T-helper 2 cell treated with Interferon-gamma antibody and Interleukin-4, amounts not matched to agents 5 μg/mL and 100 μg/mL, for 36 hours (primary cell): ENCODE measurements at regions not wholly inside any gene's neighbourhood (a gene's known extent, or its start where the extent isn't known, plus 50 kb on each side); places are given as distances from the start of the nearest gene placed in this dataset.

Experiments used
- DNase-seq: peaks from one replicate; pipeline ENCODE4 v3.0.0; 2021; ENCODE audit warnings: low spot score
- H3K27ac Mint-ChIP-seq: one replicate; pipeline ENCODE4 v1.8.0; 2021; ENCODE audit warnings: mild to moderate bottlenecking, mixed read lengths
- H3K27me3 Mint-ChIP-seq: one replicate; pipeline ENCODE4 v1.8.0; 2021; ENCODE audit warnings: low read depth, mixed read lengths
- H3K36me3 Mint-ChIP-seq: one replicate; pipeline ENCODE4 v1.8.0; 2021; ENCODE audit warnings: low read depth, mixed read lengths
- H3K4me1 Mint-ChIP-seq: one replicate; pipeline ENCODE4 v1.8.0; 2021; ENCODE audit warnings: low read depth, mixed read lengths
- H3K4me3 Mint-ChIP-seq: one replicate; pipeline ENCODE4 v1.8.0; 2022; ENCODE audit warnings: mild to moderate bottlenecking, moderate library complexity, mixed read lengths
- H3K9me3 Mint-ChIP-seq: one replicate; pipeline ENCODE4 v1.8.0; 2021; ENCODE audit warnings: mixed read lengths

DNA sequence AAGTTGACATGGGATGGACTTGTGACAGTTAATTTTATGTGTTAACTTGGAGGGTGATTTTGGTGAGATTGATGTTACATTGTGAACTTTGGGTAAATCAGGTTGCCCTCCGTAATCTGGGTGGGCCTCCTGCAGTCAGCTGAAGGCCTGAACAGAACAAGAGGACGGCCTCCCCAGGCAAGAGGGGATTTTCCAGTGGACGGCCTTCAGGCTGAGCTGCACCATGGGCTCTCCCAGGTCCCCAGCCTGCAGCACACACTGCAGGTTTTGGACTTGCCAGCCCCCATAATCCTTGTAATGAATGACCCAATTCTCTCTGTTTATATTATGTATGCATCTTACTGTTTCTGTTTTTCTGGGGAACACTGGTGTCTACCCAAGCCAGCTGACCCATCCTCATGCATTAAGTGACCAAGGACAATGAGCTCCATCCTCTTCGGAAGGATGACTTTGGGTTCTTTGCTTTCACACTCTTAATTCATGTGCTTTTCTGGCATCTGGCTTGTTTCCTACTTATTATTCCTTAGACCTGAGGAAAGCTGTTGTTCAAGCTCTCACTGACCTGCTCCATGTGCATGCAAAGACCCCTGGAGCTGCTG lies 64.2 kb downstream of the DACT2 start:
- no peaks in the 10 kb centered on the region for H3K27me3 Mint-ChIP-seq
- no peaks in the 10 kb centered on the region for H3K9me3 Mint-ChIP-seq
- no peak for DNase-seq
- H3K4me1 Mint-ChIP-seq = no peaks in the 10 kb centered on the region
- no peaks in the 10 kb centered on the region for H3K36me3 Mint-ChIP-seq
- H3K4me3 Mint-ChIP-seq = no peak overlapping the region
- no peak overlapping the region for H3K27ac Mint-ChIP-seq

DNA sequence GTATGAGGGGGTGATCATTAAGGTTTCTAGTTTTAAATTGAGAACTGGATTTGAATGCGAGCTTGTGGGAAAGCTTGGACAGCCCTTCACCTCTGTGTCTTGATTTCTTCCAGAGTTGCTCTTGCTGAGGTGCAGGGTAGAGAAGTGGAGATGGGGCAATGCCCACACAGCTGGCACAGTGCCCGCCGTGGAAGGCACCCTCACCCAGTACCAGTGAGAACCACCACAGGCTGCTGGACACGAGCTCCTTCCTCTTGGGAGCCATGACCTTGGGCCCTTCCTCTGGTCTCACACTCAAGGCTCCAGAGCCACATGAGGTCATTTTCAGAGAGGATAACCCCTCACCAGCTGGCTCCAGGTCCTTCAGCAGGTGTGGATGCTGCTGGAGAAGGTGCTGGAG lies 67.3 kb downstream of the DACT2 start:
- no peak for DNase-seq
- no peaks in the 10 kb centered on the region for H3K27me3 Mint-ChIP-seq
- no peak overlapping the region for H3K4me3 Mint-ChIP-seq
- no peak overlapping the region for H3K27ac Mint-ChIP-seq
- H3K9me3 Mint-ChIP-seq = no peaks in the 10 kb centered on the region
- no peaks in the 10 kb centered on the region for H3K4me1 Mint-ChIP-seq
- no peaks in the 10 kb centered on the region for H3K36me3 Mint-ChIP-seq

DNA sequence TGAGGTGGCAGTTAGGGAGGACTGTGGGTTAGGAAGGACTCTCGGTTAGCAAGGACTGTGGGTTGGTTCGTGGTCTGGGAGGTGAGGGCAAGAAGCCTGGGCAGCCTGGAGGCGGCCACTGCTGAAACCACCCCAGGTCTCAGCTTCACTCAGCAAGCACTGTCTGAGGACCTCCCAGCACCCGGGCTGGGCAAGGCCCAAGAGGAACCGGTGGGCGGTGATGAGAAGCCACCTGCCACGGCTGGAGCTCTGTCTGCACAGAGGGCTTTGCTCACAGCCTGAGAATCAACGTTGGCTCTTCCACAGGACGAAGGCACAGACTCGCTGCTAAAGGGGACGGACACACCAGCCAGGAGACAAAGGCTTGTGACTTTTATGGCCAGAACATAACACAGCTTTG lies 69.3 kb downstream of the DACT2 start:
- no peak for DNase-seq
- Mint-ChIP-seq H3K36me3 (no peaks in the 10 kb centered on the region), H3K9me3 (no peaks in the 10 kb centered on the region), H3K4me3 (no peak overlapping the region), H3K27me3 (no peaks in the 10 kb centered on the region), H3K4me1 (no peaks in the 10 kb centered on the region), H3K27ac (no peak overlapping the region)

DNA sequence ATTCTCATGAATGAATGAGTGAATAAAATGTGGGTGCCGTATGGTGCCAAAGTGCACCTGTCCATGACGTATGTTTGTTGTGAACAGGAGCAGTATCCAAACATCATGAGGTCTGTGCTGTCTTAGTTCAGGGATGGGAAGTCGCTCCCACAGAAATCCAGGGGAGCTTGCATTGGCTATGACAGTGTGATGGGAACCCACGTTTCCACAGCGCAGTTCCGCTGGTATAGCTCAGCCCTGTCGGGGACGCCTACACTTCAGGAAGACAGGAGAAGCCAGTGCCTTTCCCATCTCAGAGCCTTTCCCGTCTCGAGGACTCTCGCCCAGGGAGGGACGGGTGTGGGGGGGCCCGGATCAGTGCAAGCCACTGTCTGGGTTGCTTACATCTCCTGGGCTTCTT lies 69.8 kb downstream of the DACT2 start:
- H3K27ac Mint-ChIP-seq = no peak overlapping the region
- DNase-seq = no peak
- H3K9me3 Mint-ChIP-seq = no peaks in the 10 kb centered on the region
- no peak overlapping the region for H3K4me3 Mint-ChIP-seq
- H3K27me3 Mint-ChIP-seq = no peaks in the 10 kb centered on the region
- no peaks in the 10 kb centered on the region for H3K4me1 Mint-ChIP-seq
- H3K36me3 Mint-ChIP-seq = no peaks in the 10 kb centered on the region

DNA sequence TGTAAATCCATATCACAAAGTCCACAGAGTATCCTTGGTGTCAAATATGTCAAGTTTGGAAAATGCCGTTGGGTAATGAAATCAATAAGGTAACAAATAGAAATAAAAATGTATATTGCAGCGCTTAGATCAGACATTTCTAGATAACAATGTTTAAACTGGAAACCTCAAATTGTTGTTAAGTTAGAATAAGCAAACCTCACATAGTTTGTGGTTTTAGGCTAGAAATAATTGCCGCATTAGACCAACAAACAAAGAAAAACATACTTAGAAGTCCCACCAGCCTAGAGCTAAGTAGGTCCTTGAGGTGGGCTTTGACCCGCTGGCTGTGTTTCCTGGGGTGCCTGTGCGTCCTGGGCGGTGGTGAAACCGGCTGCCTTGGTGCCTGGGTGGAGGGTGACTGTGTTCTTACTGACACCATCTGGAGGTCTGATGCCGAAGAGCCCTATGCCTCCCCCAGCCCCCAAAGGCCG lies 71.4 kb downstream of the DACT2 start:
- Mint-ChIP-seq H3K27me3 (no peaks in the 10 kb centered on the region), H3K4me1 (no peaks in the 10 kb centered on the region), H3K27ac (no peak overlapping the region), H3K36me3 (no peaks in the 10 kb centered on the region), H3K9me3 (no peaks in the 10 kb centered on the region), H3K4me3 (no peak overlapping the region)
- no peak for DNase-seq

DNA sequence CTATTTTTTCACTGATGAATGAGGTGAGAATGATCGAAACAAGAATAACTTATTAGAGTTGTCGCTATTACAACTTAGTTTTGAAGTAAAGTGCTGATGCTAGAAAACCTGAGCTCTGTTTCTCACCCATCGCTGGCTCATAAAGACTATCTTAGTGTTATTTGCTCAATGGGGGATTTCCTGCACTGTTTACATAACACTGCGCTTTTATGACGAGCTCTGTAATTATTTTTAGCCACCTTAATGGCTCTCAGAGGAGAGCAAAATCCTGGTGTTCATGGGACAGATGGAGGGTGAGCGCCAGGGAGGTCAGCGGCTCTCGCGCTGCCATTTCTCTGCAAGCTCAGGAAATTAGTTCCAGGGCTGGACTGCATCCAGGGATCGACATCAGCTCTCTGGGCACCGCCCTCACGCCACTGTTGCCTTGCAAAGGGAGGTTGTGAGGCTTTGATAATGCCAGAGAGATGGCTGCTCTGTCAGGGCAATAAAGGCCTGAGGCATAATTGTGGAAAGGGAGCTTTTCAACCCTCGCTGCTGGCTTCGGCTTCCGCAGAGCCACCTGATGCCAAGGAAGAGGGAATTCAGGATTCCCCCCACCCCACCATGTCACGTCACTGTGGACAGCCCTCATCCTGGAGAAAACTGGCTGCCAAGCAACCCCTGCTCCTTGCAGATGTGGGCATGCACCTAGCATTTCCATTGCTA lies 72.0 kb downstream of the DACT2 start:
- Mint-ChIP-seq H3K4me3 (no peak overlapping the region), H3K27me3 (no peaks in the 10 kb centered on the region), H3K4me1 (no peaks in the 10 kb centered on the region), H3K36me3 (no peaks in the 10 kb centered on the region), H3K9me3 (no peaks in the 10 kb centered on the region), H3K27ac (no peak overlapping the region)
- no peak for DNase-seq

DNA sequence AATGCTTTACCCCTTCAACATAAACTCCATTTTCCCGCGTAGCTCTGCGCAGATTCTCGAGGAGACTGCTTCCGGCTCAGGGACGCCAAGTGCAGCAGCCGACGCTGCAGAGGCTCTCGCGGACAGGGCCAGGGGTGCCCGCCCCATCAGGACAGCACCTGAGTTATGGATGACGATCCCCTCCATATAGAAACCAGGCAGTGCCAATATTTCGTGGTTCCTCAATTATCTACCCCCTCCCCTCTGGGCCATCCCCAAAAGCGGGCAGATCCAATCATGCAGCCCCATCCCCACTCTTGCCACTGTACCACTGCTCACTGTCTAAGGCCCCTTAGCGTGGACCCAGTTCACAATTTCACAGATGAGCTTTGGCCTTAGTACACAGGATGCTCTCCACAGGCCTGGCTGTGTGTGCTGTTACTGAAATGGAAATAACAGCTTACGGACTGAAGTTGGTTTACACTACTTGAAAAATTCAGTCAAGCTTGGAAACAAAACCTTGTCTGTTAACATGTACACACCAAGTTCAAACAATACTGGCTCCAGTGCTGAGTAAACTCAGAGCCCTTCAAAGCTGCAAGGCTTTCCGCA lies 74.5 kb downstream of the DACT2 start:
- H3K27ac Mint-ChIP-seq = no peak overlapping the region
- H3K36me3 Mint-ChIP-seq = no peaks in the 10 kb centered on the region
- no peaks in the 10 kb centered on the region for H3K4me1 Mint-ChIP-seq
- no peaks in the 10 kb centered on the region for H3K9me3 Mint-ChIP-seq
- no peak for DNase-seq
- no peaks in the 10 kb centered on the region for H3K27me3 Mint-ChIP-seq
- H3K4me3 Mint-ChIP-seq = no peak overlapping the region

DNA sequence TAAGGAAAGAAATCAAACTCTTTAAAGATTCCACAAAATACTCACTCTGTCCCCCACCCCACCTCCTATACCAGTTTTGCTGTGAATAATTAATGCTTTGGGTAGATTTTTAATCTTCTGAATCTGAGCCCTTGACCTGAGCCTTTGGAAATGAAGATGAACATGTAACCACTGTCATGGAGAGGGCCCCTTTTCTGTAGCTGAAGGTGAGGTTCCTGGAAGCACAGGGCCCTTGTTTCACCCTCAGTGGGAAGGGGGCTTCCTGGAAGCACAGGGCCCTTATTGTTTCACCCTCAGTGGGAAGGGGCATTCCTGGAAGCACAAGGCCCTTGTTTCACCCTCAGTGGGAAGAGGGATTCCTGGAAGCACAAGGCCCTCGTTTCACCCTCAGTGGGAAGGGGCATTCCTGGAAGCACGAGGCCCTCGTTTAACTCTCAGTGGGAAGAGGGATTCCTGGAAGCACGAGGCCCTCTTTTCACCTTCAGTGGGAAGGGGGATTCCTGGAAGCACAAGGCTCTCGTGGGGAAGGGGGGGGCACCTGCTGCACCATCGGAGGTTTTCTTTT lies 75.7 kb downstream of the DACT2 start:
- Mint-ChIP-seq H3K4me3 (no peak overlapping the region), H3K4me1 (no peaks in the 10 kb centered on the region), H3K9me3 (no peaks in the 10 kb centered on the region), H3K36me3 (no peaks in the 10 kb centered on the region), H3K27ac (peak overlapping the region; percentile 9), H3K27me3 (no peaks in the 10 kb centered on the region)
- no peak for DNase-seq

DNA sequence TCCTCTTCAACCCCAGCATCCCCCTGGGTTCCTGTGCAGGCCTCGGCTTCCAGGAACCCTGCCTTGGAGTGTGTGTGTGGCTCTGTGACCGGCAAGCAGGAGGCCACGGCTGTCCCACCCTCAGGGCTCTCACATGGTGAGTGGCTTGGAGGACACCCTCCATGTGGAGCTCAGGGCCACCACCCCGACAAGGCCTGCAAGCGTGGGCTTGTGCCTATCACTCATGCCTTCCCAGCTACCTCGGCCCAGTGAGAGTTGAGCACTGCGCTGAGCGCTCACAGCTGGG lies 76.7 kb downstream of the DACT2 start:
- no peaks in the 10 kb centered on the region for H3K27me3 Mint-ChIP-seq
- no peaks in the 10 kb centered on the region for H3K9me3 Mint-ChIP-seq
- no peak for DNase-seq
- H3K27ac Mint-ChIP-seq = no peak overlapping the region
- no peaks in the 10 kb centered on the region for H3K4me1 Mint-ChIP-seq
- no peak overlapping the region for H3K4me3 Mint-ChIP-seq
- H3K36me3 Mint-ChIP-seq = no peaks in the 10 kb centered on the region

DNA sequence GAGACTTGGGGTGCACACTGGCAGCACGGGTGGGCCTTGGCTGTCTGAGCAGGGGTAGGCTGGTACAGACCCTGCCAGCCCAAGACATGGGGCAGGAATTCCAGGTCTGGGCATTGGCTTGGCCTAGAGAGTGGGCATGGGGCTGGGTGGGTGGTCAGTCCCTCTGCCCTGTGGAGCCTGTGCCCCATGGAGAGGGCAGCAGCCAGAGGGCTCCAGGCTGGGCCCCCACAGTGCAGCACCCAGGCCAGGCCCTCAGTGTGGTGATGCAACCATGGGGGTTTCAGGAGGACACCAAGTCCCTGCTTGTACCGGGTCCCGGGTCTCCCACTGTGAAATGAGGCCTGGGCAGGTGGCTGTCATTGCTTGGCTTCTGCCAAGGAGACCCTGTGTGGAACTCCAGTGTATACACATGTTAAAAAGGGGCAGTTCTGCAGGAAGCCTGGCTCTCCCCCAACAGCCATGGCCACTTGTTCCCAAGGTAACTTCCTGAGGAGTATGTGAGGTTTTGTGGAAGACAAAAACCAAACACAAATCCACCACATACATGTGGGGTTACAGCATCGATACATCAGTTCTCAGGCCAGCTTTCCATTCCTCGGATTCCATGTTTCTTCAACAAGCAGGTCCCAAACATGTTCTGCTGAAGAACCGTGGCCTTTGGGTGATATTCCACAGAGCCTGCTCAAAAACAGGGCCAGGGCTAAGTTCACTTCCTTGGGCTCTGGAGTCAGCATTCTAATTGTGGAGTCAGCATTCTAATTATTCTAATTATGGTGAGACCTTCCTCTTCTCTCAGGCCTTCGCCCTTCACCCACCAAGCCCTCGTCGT lies 77.3 kb downstream of the DACT2 start:
- Mint-ChIP-seq H3K27ac (no peak overlapping the region), H3K4me1 (no peaks in the 10 kb centered on the region), H3K36me3 (no peaks in the 10 kb centered on the region), H3K9me3 (no peaks in the 10 kb centered on the region), H3K4me3 (no peak overlapping the region), H3K27me3 (no peaks in the 10 kb centered on the region)
- no peak for DNase-seq

DNA sequence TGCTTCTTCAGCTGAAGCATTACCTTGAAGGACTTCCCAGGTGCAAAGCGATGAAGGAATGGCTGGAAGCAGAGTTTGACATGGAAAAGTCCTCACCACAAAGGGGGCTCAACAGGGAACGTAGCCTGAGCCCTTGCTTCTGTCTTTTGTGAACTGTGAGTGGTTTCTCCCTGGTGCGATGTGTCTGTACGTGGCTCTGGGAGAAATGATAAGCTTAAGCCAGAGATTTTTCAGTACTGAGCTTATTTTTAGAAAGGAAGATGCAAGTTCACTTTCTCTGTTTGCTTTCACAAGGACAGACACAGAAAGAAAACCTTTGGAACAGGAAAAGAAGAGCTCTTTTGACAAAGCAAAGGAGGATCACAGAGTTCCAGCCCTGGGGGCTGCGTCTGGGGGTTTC lies 79.4 kb downstream of the DACT2 start:
- Mint-ChIP-seq H3K27me3 (no peaks in the 10 kb centered on the region), H3K36me3 (no peaks in the 10 kb centered on the region), H3K4me1 (no peaks in the 10 kb centered on the region), H3K27ac (no peak overlapping the region), H3K9me3 (no peaks in the 10 kb centered on the region), H3K4me3 (no peak overlapping the region)
- DNase-seq = no peak

DNA sequence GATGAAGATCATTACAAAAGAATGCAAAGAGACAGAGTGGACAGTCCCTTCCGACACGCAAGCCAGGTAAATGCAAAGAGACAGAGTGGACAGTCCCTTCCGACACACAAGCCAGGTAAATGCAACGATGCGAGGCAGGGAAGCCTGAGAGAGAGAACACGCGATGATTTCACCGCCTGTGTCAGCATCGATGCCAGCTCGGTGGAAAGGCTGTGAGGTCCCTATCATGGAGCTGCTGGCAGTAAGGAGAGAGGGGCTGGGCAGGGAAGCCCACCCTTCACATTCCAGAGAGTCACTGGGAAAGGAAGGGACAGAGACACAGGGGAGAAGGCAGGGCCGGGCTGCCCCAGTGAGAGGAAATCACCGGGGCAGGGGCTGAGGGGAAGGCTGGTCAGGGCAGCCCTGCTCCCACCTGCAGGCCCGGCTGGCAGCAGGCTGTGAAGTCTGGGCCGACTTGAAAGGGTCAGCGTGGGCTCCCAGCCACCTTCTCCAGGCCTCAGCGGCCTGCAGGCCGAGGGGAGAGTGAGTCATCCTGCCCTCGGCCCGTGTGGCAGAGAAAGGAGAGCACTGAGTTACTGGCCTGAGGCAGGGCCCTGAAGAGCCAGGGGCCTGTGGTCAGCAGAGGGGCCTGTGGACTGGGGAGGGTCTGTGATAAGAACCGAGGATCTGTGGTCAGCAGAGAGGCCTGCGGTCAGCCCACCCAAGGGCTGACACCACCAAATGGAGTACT lies 80.4 kb downstream of the DACT2 start:
- H3K27ac Mint-ChIP-seq = no peak overlapping the region

DNA sequence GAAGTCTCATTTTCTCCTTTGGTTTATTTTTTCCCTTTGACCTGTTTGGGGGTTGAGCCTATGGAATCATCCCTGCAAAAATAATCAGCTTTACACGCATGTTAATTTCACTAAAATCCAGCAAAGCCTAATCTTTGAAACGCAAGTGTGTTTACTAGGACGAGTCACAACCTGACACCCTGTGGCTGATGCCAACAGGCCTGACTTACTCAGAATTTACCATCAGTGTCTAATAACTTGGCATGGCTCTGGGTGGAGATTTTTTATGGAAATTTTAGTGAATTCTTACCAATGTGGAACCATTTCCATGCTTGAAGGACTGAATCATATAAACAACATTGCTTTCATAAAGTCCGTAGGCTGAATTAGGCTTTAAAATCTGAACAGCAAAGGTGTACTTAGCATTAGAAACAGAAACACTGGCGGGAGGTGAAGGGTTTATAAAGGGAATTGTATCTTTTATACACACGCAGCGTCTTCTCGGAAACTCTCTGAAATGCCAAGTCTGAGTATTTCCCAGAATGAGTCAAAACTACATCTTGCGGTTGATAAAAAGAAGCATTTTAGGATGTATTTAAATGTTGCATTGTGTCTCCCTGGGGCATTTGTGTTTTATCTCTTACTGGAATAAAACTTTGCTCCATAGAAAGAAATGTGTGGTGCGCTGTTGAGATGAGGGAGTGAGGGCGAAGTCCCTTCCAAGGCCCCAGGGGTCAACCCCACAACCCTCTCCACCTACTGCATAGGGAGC lies 81.2 kb downstream of the DACT2 start:
- no peak overlapping the region for H3K27ac Mint-ChIP-seq
- no peaks in the 10 kb centered on the region for H3K4me1 Mint-ChIP-seq
- no peaks in the 10 kb centered on the region for H3K27me3 Mint-ChIP-seq
- no peaks in the 10 kb centered on the region for H3K36me3 Mint-ChIP-seq
- DNase-seq = no peak
- H3K9me3 Mint-ChIP-seq = no peaks in the 10 kb centered on the region
- H3K4me3 Mint-ChIP-seq = no peak overlapping the region

More for the DNA sequence above, 80.4 kb downstream of the DACT2 start:
- Mint-ChIP-seq H3K36me3 (no peaks in the 10 kb centered on the region), H3K9me3 (no peaks in the 10 kb centered on the region), H3K4me1 (no peaks in the 10 kb centered on the region), H3K4me3 (no peak overlapping the region), H3K27me3 (no peaks in the 10 kb centered on the region)
- DNase-seq = no peak
